PC-3 (cell line): ENCODE measurements at regions not wholly inside any gene's neighbourhood (a gene's known extent, or its start where the extent isn't known, plus 50 kb on each side); places are given as distances from the start of the nearest gene placed in this dataset.

ENCODE experiments used
- CTCF ChIP-seq: fragments of 300-600 bp; sonication (generic); conservative IDR thresholded peaks from 2 replicates; pipeline ENCODE4 v1.5.1; 2017; ENCODE audit warnings: antibody characterized with exemption, low read depth, mild to moderate bottlenecking, low read length
- EZH2 ChIP-seq: fragments of 300-600 bp; sonication (generic); IDR thresholded peaks from one replicate; pipeline ENCODE4 v1.6.1; 2017; ENCODE audit warnings: antibody characterized with exemption, mild to moderate bottlenecking, low read length; ENCODE audit not compliant: unreplicated experiment

GRCh38 chr4:142900622-142901021 is 54.5 kb upstream of the INPP4B start:
- TF ChIP-seq EZH2 (no peak), CTCF (no peak)
